ENCODE measurements at regions not wholly inside any gene's neighbourhood (a gene's known extent, or its start where the extent isn't known, plus 50 kb on each side); places are given as distances from the start of the nearest gene placed in this dataset.

DNA sequence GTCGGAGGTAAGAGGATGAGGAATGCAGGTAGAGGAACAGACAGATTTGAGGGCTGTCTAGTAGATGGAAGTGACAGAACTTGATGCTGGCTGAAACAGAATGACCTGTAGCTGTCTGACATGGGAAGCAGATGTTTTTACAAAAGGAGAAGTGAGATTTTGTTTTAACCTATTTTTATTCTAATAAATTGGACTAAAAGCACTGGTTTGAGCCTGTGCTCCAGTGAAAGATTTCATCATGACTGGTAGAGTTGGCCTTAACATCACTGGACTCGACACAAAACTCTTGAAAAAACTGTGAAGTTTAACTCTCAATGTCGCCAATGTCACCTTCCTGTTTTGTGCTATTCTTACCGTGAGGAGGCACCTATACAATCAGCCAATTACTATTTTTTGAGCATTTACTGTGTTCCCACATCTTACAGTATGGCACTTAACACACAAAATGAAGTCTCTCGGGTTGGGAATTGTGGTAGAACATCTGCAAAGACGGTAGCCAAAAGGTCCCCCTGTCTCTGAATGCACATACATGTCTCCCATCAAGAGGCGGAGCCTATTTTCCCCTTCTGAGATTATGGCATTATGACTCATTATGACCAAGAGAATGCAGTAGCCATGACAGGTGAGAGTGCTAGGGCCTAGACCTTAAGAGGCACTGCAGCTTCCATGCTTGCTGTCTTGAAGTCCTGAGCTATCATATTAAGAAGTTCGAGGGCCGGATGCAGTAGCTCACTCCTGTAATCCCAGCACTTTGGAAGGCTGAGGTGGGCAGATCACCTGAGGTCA lies 93.2 kb downstream of the FOXF2 start:
- H3K4me1 ChIP-seq (ENCODE audit: control insufficient read depth, insufficient read depth, low read length, poor library complexity, severe bottlenecking) = peaks cover 14% of the 10 kb centered on the region
- WGBS, 2 experiments (ENCODE audit: insufficient coverage in 2 of 2) = 94 to 95% methylated on average over 8 to 9 of the region's 9 CpGs
- H3K36me3 ChIP-seq (ENCODE audit: control insufficient read depth, insufficient read depth, low read length) = no peaks in the 10 kb centered on the region
- no peak overlapping the region for H3K27ac ChIP-seq (ENCODE audit: low read depth, low read length, severe bottlenecking)
- H3K4me3 ChIP-seq (ENCODE audit: extremely low read depth, insufficient read depth, low read length, poor library complexity, severe bottlenecking) = no peak overlapping the region
- no peaks in the 10 kb centered on the region for H3K9me3 ChIP-seq (ENCODE audit: control insufficient read depth, low read length)

DNA sequence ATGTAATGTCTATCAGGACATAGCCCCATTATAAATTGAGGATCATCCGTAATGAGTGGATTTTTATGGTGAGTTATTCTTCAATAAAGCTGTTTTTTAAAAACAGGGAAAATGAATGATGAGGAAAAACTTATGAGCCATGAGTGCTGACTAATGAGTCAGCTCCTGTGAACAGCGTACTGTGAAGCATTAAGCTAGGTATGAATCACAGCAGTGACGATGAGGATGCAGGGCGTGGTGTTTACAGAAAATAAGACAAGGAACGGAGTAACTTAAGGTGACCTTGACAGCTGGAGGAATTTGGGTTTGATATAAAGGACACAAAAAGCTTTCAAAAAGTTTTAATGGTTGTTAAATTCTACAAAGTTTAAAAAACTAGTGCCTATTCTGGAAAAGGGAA lies 96.3 kb downstream of the FOXF2 start:
- H3K4me1 ChIP-seq (ENCODE audit: control insufficient read depth, insufficient read depth, low read length, poor library complexity, severe bottlenecking) = peaks cover 14% of the 10 kb centered on the region
- WGBS, 2 experiments (ENCODE audit: insufficient coverage in 2 of 2) = 88 to 90% methylated on average over 5 of the region's 5 CpGs
- no peaks in the 10 kb centered on the region for H3K36me3 ChIP-seq (ENCODE audit: control insufficient read depth, insufficient read depth, low read length)
- H3K4me3 ChIP-seq (ENCODE audit: extremely low read depth, insufficient read depth, low read length, poor library complexity, severe bottlenecking) = no peak overlapping the region
- H3K27ac ChIP-seq (ENCODE audit: low read depth, low read length, severe bottlenecking) = no peak overlapping the region
- H3K9me3 ChIP-seq (ENCODE audit: control insufficient read depth, low read length) = no peaks in the 10 kb centered on the region

GRCh38 chr6:1486387-1486786 lies 97.0 kb downstream of the FOXF2 start:
- H3K27ac ChIP-seq (ENCODE audit: low read depth, low read length, severe bottlenecking) = no peak overlapping the region
- peaks cover 14% of the 10 kb centered on the region for H3K4me1 ChIP-seq (ENCODE audit: control insufficient read depth, insufficient read depth, low read length, poor library complexity, severe bottlenecking)
- 71% methylated on average over 1 of the region's 1 CpG; no CpG with 5 or more reads in 1 of the 2 experiments for WGBS, 2 experiments (ENCODE audit: insufficient coverage in 2 of 2)
- no peaks in the 10 kb centered on the region for H3K36me3 ChIP-seq (ENCODE audit: control insufficient read depth, insufficient read depth, low read length)
- no peaks in the 10 kb centered on the region for H3K9me3 ChIP-seq (ENCODE audit: control insufficient read depth, low read length)
- H3K4me3 ChIP-seq (ENCODE audit: extremely low read depth, insufficient read depth, low read length, poor library complexity, severe bottlenecking) = no peak overlapping the region

DNA sequence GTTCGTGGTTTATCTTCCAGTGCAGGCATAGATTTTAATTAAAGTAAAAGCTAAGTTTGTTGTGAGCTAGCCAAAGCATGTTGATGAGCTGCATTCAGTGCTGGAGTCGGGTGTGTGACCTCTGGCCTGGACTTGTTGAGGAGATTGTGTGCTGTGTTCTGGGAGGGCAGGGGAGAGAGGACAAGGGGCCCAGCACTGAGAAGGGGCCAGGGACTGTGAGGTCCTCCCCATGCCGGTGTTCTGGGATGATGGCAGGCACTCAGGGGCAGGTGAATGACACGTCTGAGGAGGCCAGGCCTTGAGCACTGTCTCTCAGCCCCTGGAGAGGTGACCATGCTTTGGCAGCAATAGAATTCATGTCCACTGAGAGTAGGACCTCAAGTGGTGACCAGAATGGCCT lies 97.9 kb downstream of the FOXF2 start:
- H3K4me3 ChIP-seq (ENCODE audit: extremely low read depth, insufficient read depth, low read length, poor library complexity, severe bottlenecking) = no peak overlapping the region
- no peak overlapping the region for H3K27ac ChIP-seq (ENCODE audit: low read depth, low read length, severe bottlenecking)
- no peaks in the 10 kb centered on the region for H3K9me3 ChIP-seq (ENCODE audit: control insufficient read depth, low read length)
- no peaks in the 10 kb centered on the region for H3K36me3 ChIP-seq (ENCODE audit: control insufficient read depth, insufficient read depth, low read length)
- WGBS, 2 experiments (ENCODE audit: insufficient coverage in 2 of 2) = 82 to 83% methylated on average over 4 of the region's 4 CpGs
- peaks cover 6% of the 10 kb centered on the region for H3K4me1 ChIP-seq (ENCODE audit: control insufficient read depth, insufficient read depth, low read length, poor library complexity, severe bottlenecking)

GRCh38 chr6:1491025-1491424 lies 101.6 kb downstream of the FOXF2 start:
- no peaks in the 10 kb centered on the region for H3K9me3 ChIP-seq (ENCODE audit: control insufficient read depth, low read length)
- H3K36me3 ChIP-seq (ENCODE audit: control insufficient read depth, insufficient read depth, low read length) = no peaks in the 10 kb centered on the region
- no peak overlapping the region for H3K4me3 ChIP-seq (ENCODE audit: extremely low read depth, insufficient read depth, low read length, poor library complexity, severe bottlenecking)
- H3K27ac ChIP-seq (ENCODE audit: low read depth, low read length, severe bottlenecking) = no peak overlapping the region
- peaks cover under 1% of the 10 kb centered on the region for H3K4me1 ChIP-seq (ENCODE audit: control insufficient read depth, insufficient read depth, low read length, poor library complexity, severe bottlenecking)
- 92 to 96% methylated on average over 4 to 11 of the region's 11 CpGs for WGBS, 2 experiments (ENCODE audit: insufficient coverage in 2 of 2)

- Histone ChIP-seq H3K9me3 (ENCODE audit: control insufficient read depth, low read length) (no peaks in the 10 kb centered on the region), H3K4me1 (ENCODE audit: control insufficient read depth, insufficient read depth, low read length, poor library complexity, severe bottlenecking) (no peaks in the 10 kb centered on the region), H3K27ac (ENCODE audit: low read depth, low read length, severe bottlenecking) (no peak overlapping the region), H3K4me3 (ENCODE audit: extremely low read depth, insufficient read depth, low read length, poor library complexity, severe bottlenecking) (no peak overlapping the region), H3K36me3 (ENCODE audit: control insufficient read depth, insufficient read depth, low read length) (no peaks in the 10 kb centered on the region)
- WGBS, 2 experiments (ENCODE audit: insufficient coverage in 2 of 2) = 88 to 90% methylated on average over 4 to 8 of the region's 10 CpGs
These were observed 102.4 kb downstream of the FOXF2 start for GRCh38 chr6:1491591-1492319.

- H3K9me3 ChIP-seq (ENCODE audit: control insufficient read depth, low read length) = no peaks in the 10 kb centered on the region
- H3K36me3 ChIP-seq (ENCODE audit: control insufficient read depth, insufficient read depth, low read length) = no peaks in the 10 kb centered on the region
- 78 to 84% methylated on average over 8 to 9 of the region's 9 CpGs for WGBS, 2 experiments (ENCODE audit: insufficient coverage in 2 of 2)
- no peaks in the 10 kb centered on the region for H3K4me1 ChIP-seq (ENCODE audit: control insufficient read depth, insufficient read depth, low read length, poor library complexity, severe bottlenecking)
- no peak overlapping the region for H3K27ac ChIP-seq (ENCODE audit: low read depth, low read length, severe bottlenecking)
- no peak overlapping the region for H3K4me3 ChIP-seq (ENCODE audit: extremely low read depth, insufficient read depth, low read length, poor library complexity, severe bottlenecking)
These were observed 105.3 kb downstream of the FOXF2 start for GRCh38 chr6:1494671-1495070.

DNA sequence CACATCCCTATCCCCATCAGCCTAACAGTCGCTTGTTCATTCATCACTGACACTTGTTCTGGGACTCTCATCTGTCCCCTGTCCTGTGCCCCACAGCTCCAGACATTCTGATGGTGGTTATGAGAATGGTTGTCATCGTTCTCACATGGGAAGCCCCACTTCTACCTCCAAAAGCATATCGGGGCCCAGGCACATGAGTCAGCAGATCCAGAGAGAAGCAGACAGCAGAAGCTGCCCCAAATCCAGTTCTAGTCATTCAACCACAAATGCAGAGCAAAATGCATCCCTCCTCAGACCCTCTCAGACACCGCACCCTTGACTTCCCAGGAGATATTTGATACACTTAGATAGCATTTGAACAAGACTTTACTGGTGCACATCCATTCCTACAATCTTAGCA lies 106.0 kb downstream of the FOXF2 start:
- Histone ChIP-seq H3K4me3 (ENCODE audit: extremely low read depth, insufficient read depth, low read length, poor library complexity, severe bottlenecking) (no peak overlapping the region), H3K36me3 (ENCODE audit: control insufficient read depth, insufficient read depth, low read length) (no peaks in the 10 kb centered on the region), H3K27ac (ENCODE audit: low read depth, low read length, severe bottlenecking) (no peak overlapping the region), H3K9me3 (ENCODE audit: control insufficient read depth, low read length) (no peaks in the 10 kb centered on the region), H3K4me1 (ENCODE audit: control insufficient read depth, insufficient read depth, low read length, poor library complexity, severe bottlenecking) (no peaks in the 10 kb centered on the region)
- WGBS, 2 experiments (ENCODE audit: insufficient coverage in 2 of 2) = 90 to 100% methylated on average over 1 to 3 of the region's 4 CpGs

DNA sequence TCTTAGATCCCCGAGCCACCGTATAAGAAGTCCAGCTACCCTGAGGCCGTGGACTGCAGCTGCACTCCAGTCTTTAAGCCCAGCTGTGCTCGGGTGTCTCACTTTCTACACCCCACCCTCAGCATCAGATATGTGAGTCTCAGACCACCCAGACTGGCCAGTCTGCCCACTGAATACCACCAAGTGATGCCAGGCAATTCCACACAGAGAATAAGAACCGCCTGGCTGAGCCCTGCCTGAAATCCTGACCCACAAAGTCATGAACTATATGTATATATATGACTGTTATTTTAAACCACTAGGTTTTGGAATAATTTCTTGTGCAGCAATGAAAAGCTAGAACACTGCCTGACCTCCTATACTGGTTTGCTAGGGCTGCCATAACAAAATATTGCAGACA lies 106.7 kb downstream of the FOXF2 start:
- H3K27ac ChIP-seq (ENCODE audit: low read depth, low read length, severe bottlenecking) = no peak overlapping the region
- no peak overlapping the region for H3K4me3 ChIP-seq (ENCODE audit: extremely low read depth, insufficient read depth, low read length, poor library complexity, severe bottlenecking)
- no peaks in the 10 kb centered on the region for H3K9me3 ChIP-seq (ENCODE audit: control insufficient read depth, low read length)
- no peaks in the 10 kb centered on the region for H3K36me3 ChIP-seq (ENCODE audit: control insufficient read depth, insufficient read depth, low read length)
- H3K4me1 ChIP-seq (ENCODE audit: control insufficient read depth, insufficient read depth, low read length, poor library complexity, severe bottlenecking) = no peaks in the 10 kb centered on the region
- WGBS, 2 experiments (ENCODE audit: insufficient coverage in 2 of 2) = 96 to 98% methylated on average over 4 of the region's 5 CpGs

DNA sequence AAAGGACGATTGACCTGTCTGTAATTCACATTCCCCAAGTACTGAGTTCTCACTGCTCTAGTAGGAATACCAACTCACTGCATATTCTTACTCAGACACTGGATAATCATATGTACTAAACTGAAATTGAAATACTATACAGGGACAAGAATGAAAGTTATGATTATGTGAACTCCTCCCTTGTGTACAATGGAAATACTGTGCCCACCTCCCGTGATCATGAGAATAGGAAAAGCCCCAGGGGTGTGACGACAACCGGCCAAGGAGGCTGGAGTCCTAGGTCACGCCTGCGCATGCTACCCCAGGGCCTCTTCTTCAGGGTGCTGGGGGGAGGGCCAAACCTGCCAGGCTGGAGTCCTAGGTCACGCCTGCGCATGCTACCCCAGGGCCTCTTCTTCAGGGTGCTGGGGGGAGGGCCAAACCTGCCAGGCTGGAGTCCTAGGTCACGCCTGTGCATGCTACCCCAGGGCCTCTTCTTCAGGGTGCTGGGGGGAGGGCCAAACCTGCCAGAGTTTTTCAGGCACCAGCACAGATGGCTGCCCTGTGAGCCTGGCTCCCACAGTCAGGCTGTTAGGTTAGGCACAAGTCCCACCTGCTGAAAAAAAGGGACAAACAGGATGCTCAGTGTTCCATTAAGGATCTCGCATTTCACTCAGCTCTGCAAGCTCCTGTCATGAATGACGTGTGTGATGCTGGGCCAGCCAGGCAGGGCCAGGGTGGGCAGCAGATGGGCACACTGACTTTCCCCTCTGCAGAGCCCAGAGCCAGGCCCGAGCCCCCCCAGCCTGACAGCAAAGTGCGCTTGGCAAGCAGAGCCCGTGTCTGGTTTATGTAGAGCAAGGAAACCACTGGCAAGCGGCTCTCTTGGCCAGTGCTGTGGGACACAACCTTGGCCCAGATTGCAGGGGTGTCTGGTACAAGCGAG lies 107.7 kb downstream of the FOXF2 start:
- WGBS, 2 experiments (ENCODE audit: insufficient coverage in 2 of 2) = 77 to 79% methylated on average over 8 to 12 of the region's 16 CpGs
- Histone ChIP-seq H3K9me3 (ENCODE audit: control insufficient read depth, low read length) (no peaks in the 10 kb centered on the region), H3K4me3 (ENCODE audit: extremely low read depth, insufficient read depth, low read length, poor library complexity, severe bottlenecking) (no peak overlapping the region), H3K36me3 (ENCODE audit: control insufficient read depth, insufficient read depth, low read length) (no peaks in the 10 kb centered on the region), H3K4me1 (ENCODE audit: control insufficient read depth, insufficient read depth, low read length, poor library complexity, severe bottlenecking) (no peaks in the 10 kb centered on the region), H3K27ac (ENCODE audit: low read depth, low read length, severe bottlenecking) (no peak overlapping the region)
